Stomach (tissue), 8 donors: ENCODE measurements at regions not wholly inside any gene's neighbourhood (a gene's known extent, or its start where the extent isn't known, plus 50 kb on each side); places are given as distances from the start of the nearest gene placed in this dataset.

Experiments
- DNase-seq, 2 donors: peaks; one replicate each; pipeline versions ENCODE4 v3.0.0 to v3.0.0-alpha.2; 2013 to 2019
- H3K27ac ChIP-seq, 5 donors: fragments of 200-600 bp in 4 of 5; sonication (generic) in 4 of 5; one replicate each; pipeline ENCODE4 v1.5.1; 2013 to 2019; ENCODE audit warnings: mild to moderate bottlenecking in 1 of 5, moderate library complexity in 1 of 5
- H3K27me3 ChIP-seq, 3 donors: fragments of 200-600 bp; sonication (generic); one replicate each; pipeline ENCODE4 v1.5.1; 2017 to 2019; ENCODE audit warnings: mixed run types in 1 of 3
- H3K36me3 ChIP-seq, 4 donors: fragments of 200-600 bp; sonication (generic); 1 replicate in 3 of 4; 2 replicates in 1 of 4; pipeline ENCODE4 v1.5.1; 2016 to 2019
- H3K4me1 ChIP-seq, 4 donors: fragments of 200-600 bp; sonication (generic); one replicate each; pipeline ENCODE4 v1.5.1; 2016 to 2019
- H3K4me3 ChIP-seq, 4 donors: fragments of 200-600 bp; sonication (generic) in 3 of 4; one replicate each; pipeline ENCODE4 v1.5.1; 2016 to 2019; ENCODE audit warnings: mild to moderate bottlenecking in 1 of 4
- H3K9me3 ChIP-seq, 4 donors: fragments of 200-600 bp; sonication (generic); one replicate each; pipeline ENCODE4 v1.5.1; 2016 to 2019
- EP300 ChIP-seq: sonication (generic); formaldehyde crosslinking; IDR thresholded peaks from one replicate; pipeline ENCODE4 v1.6.1; 2017; ENCODE audit warnings: antibody characterized with exemption
- POLR2A ChIP-seq, 4 donors: fragments of 450-650 bp; IDR thresholded peaks; one replicate each; pipeline ENCODE4 v1.6.1; 2016; ENCODE audit warnings: antibody characterized with exemption in 4 of 4, control low read depth in 2 of 4, mild to moderate bottlenecking in 1 of 4, moderate library complexity in 1 of 4
- POLR2AphosphoS5 ChIP-seq, 3 donors: sonication (generic); formaldehyde crosslinking; IDR thresholded peaks; one replicate each; pipeline ENCODE4 v1.6.1; 2016; ENCODE audit warnings: antibody characterized with exemption in 3 of 3
- WGBS, 5 donors: extraction: QIAGEN DNeasy Blood & Tissue Kit in 3 of 5; methylation state at CpG; one replicate each; pipeline versions ENCODE4 v1.1.5 to v1.1.7; 2013 to 2018; 5-methylcytosine and 5-hydroxymethylcytosine counted together
- intact Hi-C: fragments of 100-400 bp; cut with DNase I; formaldehyde crosslinking; loops from one replicate; pipeline ENCODE4 v1.15.1; 2023; ENCODE audit warnings: low total_unique reads
- TF ChIP-seq, protein P1 (sequence below), 7 experiments: fragments of 450-650 bp in 4 of 7; fragments of 200-600 bp in 3 of 7; sonication (generic) in 3 of 7; IDR thresholded peaks; one replicate each; pipeline ENCODE4 v1.5.1; 2016 to 2019; ENCODE audit warnings: antibody characterized with exemption in 7 of 7, control low read depth in 2 of 7, mild to moderate bottlenecking in 1 of 7
- donor health status: healthy with polysubstance abuse.
- donor health status: Bipolar disorder and iron deficiency.
- donor health status: healthy.

DNA sequence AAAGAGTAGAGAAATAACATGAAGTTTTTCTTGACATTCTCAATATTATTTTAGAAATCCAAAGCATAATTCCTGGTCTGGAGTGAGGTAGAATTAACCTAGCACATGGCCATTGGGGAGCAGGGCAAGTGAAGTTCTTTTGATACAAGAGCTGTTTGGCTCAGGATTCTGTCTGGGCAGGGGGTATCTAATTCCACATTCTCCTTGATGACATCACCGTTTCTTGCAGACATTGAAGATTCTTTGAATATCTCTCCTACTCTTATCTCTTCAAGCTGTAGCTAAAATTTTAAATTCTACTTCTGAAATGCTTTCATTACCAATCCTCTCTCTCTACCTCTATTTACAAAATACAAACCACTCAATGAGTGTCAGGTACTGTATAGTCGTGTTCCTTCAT, 138.2 kb upstream of the TENM4 start:
- TF ChIP-seq POLR2A (IDR thresholded peaks at IDR 0.05): no peak
- TF ChIP-seq EP300: no peak
- TF ChIP-seq, protein P1, sequence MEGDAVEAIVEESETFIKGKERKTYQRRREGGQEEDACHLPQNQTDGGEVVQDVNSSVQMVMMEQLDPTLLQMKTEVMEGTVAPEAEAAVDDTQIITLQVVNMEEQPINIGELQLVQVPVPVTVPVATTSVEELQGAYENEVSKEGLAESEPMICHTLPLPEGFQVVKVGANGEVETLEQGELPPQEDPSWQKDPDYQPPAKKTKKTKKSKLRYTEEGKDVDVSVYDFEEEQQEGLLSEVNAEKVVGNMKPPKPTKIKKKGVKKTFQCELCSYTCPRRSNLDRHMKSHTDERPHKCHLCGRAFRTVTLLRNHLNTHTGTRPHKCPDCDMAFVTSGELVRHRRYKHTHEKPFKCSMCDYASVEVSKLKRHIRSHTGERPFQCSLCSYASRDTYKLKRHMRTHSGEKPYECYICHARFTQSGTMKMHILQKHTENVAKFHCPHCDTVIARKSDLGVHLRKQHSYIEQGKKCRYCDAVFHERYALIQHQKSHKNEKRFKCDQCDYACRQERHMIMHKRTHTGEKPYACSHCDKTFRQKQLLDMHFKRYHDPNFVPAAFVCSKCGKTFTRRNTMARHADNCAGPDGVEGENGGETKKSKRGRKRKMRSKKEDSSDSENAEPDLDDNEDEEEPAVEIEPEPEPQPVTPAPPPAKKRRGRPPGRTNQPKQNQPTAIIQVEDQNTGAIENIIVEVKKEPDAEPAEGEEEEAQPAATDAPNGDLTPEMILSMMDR (IDR thresholded peaks at IDR 0.05): no peak
- no peak for TF ChIP-seq POLR2AphosphoS5 (IDR thresholded peaks at IDR 0.05)
- Histone ChIP-seq H3K9me3 (no peaks in the 10 kb centered on the region), H3K36me3 (no peaks in the 10 kb centered on the region), H3K27ac (no peak overlapping the region), H3K4me3 (no peak overlapping the region), H3K4me1 (no peaks in the 10 kb centered on the region), H3K27me3 (no peaks in the 10 kb centered on the region)
- DNase-seq: no peak
- intact Hi-C loops: no loop called here
- WGBS, 5 donors: 75 to 90% (median 80%) methylated on average over 2 of the region's 2 CpGs

DNA sequence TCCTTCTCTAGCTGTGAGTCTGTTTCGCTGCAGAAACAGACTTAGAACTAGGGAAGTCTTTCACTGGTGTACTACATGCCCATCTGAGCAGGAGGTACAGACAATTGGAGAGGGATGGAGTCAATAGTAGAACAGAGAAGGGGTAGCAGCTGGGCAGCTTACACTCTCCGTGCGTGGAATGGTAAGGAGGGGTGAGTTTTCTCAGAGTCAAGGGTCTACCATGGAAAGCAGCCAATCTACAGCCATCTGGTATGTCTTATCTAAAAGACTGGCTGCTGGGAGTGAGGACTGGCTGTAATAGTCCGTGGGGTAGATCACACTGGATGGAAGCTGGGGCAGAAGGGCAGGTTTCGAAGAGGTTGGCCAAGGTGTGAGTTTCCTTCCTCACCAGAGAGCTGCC, 137.3 kb upstream of the TENM4 start:
- Histone ChIP-seq H3K4me3 (no peak overlapping the region), H3K9me3 (no peaks in the 10 kb centered on the region), H3K27me3 (no peaks in the 10 kb centered on the region), H3K27ac (no peak overlapping the region), H3K4me1 (no peaks in the 10 kb centered on the region), H3K36me3 (no peaks in the 10 kb centered on the region)
- DNase-seq: no peak
- TF ChIP-seq POLR2A (IDR thresholded peaks at IDR 0.05): no peak
- TF ChIP-seq POLR2AphosphoS5 (IDR thresholded peaks at IDR 0.05): no peak
- TF ChIP-seq, protein P1 (IDR thresholded peaks at IDR 0.05): no peak
- TF ChIP-seq EP300: no peak
- WGBS, 5 donors: 48 to 74% (median 57%) methylated on average over 5 of the region's 5 CpGs
- intact Hi-C loops: no loop called here

DNA sequence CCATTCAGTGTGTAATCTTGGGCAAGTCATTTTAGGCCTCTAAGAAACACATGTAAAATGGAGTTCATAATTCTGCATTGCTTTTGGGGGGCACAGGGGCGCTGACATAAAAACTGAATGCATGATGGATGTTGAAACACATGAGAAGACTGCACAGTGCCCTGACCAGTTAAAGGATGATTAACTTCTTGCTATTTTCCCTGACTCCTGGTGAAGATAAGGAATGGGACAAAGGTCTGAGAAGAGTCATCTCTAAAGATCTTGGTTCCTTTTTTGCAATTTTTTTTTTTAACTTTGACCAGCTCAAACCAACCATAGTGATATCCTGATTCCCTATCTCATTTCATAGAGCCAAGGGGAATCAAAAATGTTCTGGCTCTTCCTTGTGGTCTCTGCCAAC, 134.9 kb upstream of the TENM4 start:
- H3K9me3 ChIP-seq: no peaks in the 10 kb centered on the region
- H3K4me1 ChIP-seq: no peaks in the 10 kb centered on the region
- H3K4me3 ChIP-seq: no peak overlapping the region
- 53 to 64% (median 61%) methylated on average over 1 of the region's 1 CpG for WGBS, 5 donors
- no peak for DNase-seq
- H3K27ac ChIP-seq: no peak overlapping the region
- intact Hi-C loops: no loop called here
- no peaks in the 10 kb centered on the region for H3K27me3 ChIP-seq
- no peak for TF ChIP-seq POLR2AphosphoS5 (IDR thresholded peaks at IDR 0.05)
- no peak for TF ChIP-seq EP300
- TF ChIP-seq, protein P1 (IDR thresholded peaks at IDR 0.05): no peak
- no peak for TF ChIP-seq POLR2A (IDR thresholded peaks at IDR 0.05)
- H3K36me3 ChIP-seq: no peaks in the 10 kb centered on the region

DNA sequence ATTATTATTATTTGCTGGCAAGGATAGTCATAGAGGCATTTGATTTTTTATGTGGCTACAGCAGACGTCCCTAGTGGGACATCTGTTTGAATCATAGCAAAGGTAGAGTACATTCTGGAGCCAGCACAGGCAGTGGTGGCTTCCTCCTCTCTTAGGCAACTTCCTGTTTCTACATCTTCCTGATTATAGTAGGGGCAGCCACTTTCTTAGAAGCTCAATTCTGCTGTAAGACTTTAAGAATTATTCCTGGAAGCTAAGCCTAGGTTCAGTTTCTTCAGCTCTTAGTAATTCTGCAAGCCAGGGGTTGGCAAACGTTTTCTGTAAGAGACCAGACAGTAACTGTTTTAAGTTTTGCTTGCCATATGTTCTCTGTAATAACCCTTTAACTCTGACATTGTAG, 129.3 kb upstream of the TENM4 start:
- Histone ChIP-seq H3K27me3 (no peaks in the 10 kb centered on the region), H3K27ac (no peak overlapping the region), H3K36me3 (no peaks in the 10 kb centered on the region), H3K9me3 (peaks cover 0 to 4% (median 2%) of the 10 kb centered on the region in 4 donors), H3K4me3 (no peak overlapping the region), H3K4me1 (no peaks in the 10 kb centered on the region)
- TF ChIP-seq, protein P1 (IDR thresholded peaks at IDR 0.05): no peak
- TF ChIP-seq EP300: no peak
- no peak for TF ChIP-seq POLR2AphosphoS5 (IDR thresholded peaks at IDR 0.05)
- TF ChIP-seq POLR2A (IDR thresholded peaks at IDR 0.05): no peak
- DNase-seq: no peak
- intact Hi-C loops: no loop called here
- WGBS, 5 donors: 38 to 66% (median 51%) methylated on average over 2 of the region's 2 CpGs
